RKO (cell line): ENCODE measurements at regions not wholly inside any gene's neighbourhood (a gene's known extent, or its start where the extent isn't known, plus 50 kb on each side); places are given as distances from the start of the nearest gene placed in this dataset.
"Not testable (repeated sequence)": the region's sequence is repeated elsewhere in the genome, so short reads cannot be mapped to it uniquely, and the experiment has no call there.

Experiments used
- DNase-seq: peaks from one replicate; pipeline ENCODE4 v3.0.0-alpha.2; 2016; ENCODE audit warnings: low spot score

- DNase-seq: no peak
Measured at GRCh38 chr2:226327830-226328229, 471.8 kb downstream of the IRS1 start.

- DNase-seq: no peak
Measured at GRCh38 chr2:226325526-226325925, 474.1 kb downstream of the IRS1 start.

DNA sequence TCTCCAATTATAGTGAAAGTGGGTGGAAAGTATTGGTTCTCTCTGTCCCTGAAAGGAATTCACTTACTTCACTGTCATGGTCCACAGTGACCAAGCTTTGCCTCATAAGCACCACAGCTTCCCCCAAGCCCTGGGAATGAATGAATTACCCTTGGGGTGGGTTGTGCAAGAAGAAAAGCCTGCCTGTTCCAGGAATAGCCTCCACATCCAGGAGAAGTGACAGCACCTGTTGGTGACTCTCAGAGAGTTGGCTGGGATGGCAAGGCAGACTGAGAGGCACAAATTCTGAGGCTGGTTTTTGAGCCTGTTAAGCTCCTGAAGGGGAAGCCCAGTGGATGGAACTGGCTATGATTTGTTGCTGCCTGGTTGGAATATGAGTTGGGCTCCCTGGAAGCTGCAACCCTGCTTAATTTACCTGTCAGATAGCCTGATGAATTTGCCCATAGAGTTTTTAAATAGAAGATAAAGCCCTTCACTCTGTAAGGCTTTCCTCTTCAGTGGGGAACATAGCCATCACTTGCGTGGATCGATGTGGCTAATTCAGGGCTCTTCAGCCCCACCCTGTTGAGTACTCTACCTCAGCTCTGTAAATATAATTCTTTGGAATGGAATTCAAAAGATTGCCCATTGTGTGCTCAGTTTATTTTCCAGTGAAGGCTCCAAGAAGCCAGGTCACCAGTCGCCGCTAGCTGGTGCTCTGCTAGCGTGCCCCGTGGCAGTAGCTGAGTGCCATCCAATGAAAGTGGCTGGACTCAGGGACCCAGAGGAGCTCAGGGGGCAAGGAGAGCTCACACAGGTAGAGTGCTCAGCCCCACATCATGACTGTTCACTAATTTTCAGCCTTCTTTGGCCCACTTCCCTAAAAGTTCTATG is 479.3 kb downstream of the IRS1 start:
- DNase-seq: no peak

DNA sequence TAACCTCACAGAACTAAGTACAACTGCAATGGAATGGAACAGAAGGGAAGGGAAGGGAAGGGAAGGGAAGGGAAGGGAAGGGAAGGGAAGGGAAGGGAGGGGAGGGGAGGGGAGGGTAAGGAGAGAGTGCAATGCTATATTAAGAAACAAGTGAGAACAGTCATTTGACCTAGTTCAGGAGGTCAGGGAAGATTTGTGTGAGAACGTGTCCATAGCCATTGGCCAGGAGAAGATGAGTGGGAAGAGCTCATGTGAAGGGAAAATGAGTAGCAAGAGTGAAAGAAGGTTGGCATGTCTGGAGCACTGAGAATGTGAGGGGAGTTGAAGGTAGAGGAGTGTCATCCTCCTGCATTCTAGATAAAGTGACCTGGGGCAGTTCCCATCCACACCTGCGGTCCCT is 481.6 kb downstream of the IRS1 start:
- DNase-seq: no peak

- DNase-seq: no peak
Measured at GRCh38 chr2:226313060-226313459, 486.6 kb downstream of the IRS1 start.

- no peak for DNase-seq
Measured at GRCh38 chr2:226312155-226312554, 487.5 kb downstream of the IRS1 start.

DNA sequence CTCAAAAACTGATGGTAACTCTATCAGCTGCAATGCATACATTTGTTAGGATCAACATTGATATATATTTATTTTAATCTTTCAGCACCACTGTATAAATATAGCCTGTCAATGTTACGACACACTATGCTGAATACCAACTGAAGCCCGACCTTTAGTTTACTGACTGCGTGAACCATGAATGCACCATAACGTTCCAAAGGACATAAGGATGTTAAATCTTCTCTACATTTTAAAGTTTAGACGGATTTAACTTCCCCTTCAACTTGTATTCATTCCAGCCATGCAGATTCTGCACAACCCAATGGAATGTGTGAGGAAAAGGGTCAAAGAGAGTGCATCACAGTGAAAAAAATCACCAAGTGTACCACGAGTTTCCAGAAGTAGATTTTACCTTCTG is 489.5 kb downstream of the IRS1 start:
- no peak for DNase-seq

DNA sequence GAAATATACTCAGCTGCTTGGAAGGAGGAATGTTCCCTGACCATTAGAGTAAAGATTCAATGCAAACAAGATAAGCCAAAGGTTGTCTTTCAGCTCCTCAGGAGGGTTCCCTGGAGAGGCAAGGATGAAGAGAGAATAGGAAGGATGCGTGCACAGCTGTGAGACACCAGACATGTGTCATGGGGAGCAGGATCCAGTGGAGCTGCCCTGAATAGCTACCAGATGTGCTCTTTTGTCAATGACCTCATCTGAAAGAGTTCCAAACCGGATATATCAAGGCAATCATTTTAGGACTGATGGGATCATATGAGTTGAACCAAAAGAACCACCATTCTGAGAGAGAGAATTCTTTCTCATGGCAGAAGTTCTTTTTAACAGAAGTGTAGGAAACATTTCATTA is 490.6 kb downstream of the IRS1 start:
- DNase-seq: no peak

DNA sequence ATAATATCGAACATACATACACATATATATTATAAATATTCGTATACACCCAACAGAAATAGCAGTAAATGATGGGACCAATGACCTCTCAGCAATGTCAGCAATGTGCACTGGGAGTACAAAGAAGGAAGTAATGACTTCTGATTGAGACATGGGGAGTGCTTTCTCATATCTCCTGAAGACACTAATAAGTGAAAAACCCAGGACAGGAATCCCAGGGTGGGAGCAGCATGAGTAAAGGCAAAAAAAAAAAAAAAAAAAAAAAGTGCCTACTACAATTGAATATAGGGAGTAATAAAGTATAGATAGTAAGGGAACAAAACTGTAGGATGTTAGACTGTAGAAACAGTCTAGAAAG is 491.3 kb downstream of the IRS1 start:
- DNase-seq: no peak

DNA sequence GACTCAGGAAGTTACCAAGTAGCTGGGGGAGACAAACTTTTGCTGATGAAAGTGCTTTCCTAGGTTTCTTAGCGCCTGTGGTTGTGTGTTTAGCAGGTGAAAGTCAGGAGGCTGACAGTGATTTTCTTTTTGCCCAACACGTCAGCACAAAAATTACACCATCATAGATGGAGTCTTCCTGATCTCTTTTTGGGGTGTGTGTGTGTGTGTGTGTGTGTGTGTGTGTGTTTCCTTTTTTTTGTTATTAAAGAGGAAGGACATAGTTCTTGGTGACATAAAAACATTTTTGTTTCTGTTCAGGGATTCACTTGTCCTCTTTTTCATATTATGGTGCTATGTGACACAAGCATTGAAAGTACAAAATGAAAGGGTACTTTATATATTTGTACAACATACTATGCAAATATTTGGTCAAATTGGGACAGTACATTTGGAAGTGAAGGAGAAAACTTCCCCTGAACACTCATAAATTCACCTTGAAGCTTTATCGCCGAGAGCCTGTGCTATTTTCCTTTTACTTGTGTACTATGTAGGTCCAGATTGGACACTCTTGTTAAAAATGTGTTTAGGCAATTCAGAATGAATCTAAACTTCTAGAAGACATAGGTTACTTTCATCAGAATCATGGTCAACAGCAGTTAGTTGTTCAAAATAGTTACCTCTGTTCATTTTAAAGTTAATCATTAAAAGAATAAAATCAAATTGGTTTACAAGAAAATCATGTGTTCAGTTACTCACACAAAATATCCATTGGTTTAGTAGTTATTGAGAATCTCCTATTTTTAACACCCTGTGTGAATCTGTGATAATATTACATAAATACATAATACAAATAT is 491.9 kb downstream of the IRS1 start:
- DNase-seq: no peak

DNA sequence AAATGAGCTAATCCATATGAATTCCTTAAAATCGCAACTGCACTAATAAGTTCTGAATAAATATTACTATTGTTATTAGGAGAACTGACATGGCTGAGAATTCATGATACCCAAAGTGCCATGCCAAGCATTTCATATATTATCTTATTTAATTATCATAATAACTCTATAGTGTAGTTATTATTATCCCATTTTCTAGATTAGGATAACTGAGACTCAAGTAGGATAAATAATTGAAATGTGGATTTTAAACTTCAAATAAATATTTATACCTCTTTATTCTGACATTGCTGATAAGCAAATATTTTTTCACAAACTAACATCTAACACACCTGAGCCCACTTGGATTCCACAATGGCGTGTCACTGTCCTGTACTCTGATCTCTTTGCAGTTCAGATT is 492.7 kb downstream of the IRS1 start:
- no peak for DNase-seq

DNA sequence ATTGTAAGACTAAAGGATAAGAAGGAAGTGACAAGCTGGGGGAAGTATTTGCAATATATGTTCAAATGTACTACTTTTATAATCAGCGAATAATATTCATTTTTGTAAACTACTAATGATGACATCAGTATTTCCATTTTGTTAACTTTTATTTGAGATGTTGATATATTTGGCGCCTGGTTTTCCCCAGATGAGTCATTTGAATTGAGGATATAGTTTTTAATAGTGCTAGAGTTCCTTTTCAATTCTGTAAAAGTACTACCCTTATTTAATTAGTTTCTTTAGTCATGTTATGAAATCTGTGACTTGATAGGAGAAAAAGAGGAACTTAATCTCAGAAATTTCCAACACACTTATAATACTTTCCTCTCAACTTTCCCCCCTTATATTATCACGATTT is 495.3 kb downstream of the IRS1 start:
- no peak for DNase-seq

- DNase-seq: no peak
Measured at GRCh38 chr2:226303707-226304106, 495.9 kb downstream of the IRS1 start.

GRCh38 chr2:226300196-226300886 is 499.3 kb downstream of the IRS1 start:
- DNase-seq: no peak

DNA sequence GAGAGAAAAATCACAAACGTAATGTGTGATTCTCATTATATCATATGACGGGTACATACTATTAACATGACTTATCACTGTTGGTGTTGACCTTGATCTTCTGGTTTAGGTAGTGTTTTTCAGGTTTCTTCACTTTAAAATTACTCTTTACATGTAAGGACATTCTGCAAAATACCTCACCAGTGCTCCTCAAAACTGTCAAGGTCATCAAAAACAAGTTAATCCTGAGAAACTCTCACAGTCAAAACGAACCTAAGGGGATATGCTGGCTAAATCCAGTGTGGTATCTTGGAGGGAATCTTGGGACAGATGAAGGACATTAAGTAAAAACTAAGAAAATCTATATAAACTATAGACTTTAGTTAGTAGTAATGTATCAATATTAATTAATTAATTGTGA is 499.8 kb downstream of the IRS1 start:
- DNase-seq: no peak

DNA sequence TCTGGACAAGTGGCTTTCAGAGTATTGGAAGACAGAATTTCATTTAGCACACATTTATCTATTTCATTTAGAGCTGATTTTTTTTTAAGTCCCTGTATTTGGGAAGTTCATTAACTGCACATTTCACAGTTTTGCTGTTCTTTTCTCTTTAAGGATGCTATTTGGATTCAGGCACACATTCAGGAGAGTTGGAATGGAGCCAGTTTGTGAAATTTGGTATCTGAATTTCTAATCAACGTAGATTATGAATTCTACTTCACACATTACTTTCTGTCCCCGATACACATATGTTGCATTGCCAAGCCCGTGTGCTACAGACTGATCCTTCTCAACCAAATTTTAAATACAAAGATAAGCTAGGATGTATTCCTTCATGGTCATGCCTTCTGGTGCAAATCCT is 503.9 kb downstream of the IRS1 start:
- no peak for DNase-seq

- DNase-seq: no peak
Measured at GRCh38 chr2:226295123-226295522, 504.5 kb downstream of the IRS1 start.

DNA sequence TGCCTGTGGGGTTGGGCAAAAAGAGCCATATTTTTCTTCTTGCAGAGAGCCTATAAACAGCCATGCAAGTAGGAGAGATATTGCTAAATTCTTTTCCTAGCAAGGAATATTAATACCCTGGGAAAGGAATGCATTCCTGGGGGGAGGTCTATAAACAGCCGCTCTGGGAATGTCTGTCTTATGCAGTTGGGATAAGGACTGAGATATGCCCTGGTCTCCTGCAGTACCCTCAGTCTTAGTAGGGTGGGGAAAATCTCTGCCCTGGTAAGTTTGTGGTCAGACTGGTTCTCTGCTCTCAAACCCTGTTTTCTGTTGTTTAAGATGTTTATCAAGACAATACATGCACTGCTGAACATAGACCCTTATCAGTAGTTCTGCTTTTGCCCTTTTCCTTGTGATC is 508.3 kb downstream of the IRS1 start:
- not testable (repeated sequence) for DNase-seq

DNA sequence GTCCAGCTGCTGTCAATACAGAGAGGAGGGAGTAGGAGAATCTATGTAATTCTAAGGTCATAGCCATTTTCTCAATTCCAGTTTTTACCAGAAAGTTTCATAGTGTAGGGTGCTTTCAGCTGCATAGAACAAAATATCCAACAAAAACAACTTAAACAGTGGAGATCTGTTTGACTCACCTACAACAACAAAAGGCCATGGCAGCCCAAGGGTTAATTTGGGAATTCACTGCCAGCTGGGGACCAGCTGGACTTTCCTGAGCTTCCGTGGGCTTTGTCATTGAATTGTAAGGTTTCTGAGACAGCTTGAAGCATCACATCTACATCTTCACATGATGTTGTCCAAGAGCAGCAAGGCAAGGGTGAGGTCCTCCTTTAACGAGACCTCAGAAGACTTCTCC is 512.7 kb downstream of the IRS1 start:
- DNase-seq: no peak

DNA sequence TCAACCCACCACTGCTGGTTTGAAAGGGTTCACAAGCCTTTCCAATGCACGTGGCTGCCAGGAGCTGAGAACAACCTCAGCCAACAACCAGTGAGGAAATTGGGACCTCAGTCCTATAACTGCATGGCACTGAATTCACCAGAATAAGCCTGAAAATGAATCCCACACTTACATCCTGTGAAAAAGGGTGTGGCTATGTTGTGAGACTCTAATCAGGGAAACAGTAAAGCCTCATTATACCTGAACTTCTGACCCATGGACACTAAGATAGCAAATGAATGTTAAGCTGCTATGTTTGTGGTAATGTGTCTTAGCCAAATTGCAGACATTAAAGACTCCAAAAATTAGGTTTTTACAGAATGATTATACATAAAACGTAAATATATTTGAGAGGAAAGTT is 515.8 kb downstream of the IRS1 start:
- DNase-seq: no peak

DNA sequence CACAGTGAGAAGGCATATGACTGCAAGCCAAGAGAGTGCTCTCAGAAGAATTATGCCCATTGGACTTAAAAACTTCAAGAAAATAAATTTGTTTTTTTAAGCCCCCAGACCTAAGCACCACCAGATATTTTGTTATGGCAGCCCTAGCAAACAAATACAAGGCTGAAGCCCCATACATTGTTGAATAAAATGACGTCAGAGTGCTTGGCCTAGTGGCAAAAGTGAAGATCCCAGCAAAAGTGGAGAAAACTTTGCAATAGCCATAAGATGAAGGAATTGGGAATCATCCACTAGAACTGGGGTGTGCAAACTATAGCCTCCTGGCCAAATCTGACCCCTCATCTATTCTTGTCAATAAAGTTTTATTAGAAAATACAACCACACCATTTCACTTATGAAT is 517.5 kb downstream of the IRS1 start:
- no peak for DNase-seq

DNA sequence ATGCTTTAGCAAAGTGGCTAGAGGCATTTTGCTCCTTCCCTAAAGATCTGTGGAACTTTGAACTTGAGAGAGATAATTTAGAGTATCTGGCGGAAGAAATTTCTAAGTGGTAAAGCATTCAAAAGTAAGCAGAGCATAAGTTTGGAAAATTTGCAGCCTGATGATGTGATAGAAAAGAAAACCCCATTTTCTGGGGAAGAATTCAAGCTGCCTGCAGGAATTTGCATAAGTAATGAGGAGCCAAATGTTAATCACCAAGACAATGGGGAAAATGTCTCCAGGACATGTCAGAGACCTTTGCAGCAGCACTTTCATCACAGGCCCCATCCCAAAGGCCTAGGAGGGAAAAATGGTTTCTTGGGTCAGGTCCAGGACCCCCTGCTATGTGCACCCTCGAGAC is 519.5 kb downstream of the IRS1 start:
- not testable (repeated sequence) for DNase-seq

DNA sequence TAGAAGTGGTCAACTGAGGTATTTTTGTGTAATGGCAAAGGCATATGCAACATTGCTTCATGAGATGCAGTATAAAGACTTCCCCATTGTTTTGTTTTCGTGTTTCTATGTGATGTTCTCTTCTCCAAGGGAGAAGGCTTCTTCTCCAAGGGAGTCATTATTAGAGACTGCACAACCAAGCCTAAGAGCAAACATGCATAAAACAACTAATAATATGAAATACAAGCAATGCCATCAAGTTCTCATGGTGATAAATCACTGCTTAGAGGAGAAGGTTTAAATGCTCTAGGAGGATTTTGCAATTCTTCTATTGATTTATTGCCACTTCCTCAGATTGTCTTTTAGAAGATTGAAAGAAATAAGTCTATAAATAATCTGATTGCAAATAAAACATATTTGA is 524.4 kb downstream of the IRS1 start:
- no peak for DNase-seq
